Endothelial cell (in vitro differentiated cells): ENCODE measurements at regions not wholly inside any gene's neighbourhood (a gene's known extent, or its start where the extent isn't known, plus 50 kb on each side); places are given as distances from the start of the nearest gene placed in this dataset.

ENCODE experiments used
- DNase-seq: peaks from one replicate; pipeline ENCODE4 v3.0.0; 2021; ENCODE audit warnings: low spot score
- H3K27ac Mint-ChIP-seq: one replicate; pipeline ENCODE4 v1.8.0; 2021; ENCODE audit warnings: mixed read lengths, inconsistent platforms; ENCODE audit not compliant: unreplicated experiment
- H3K27me3 Mint-ChIP-seq: one replicate; pipeline ENCODE4 v1.8.0; 2021; ENCODE audit warnings: mild to moderate bottlenecking, moderate library complexity, mixed read lengths, inconsistent platforms; ENCODE audit not compliant: unreplicated experiment
- H3K36me3 Mint-ChIP-seq: one replicate; pipeline ENCODE4 v1.8.0; 2021; ENCODE audit warnings: mild to moderate bottlenecking, low read depth, mixed read lengths, inconsistent platforms; ENCODE audit not compliant: unreplicated experiment
- H3K4me1 Mint-ChIP-seq: one replicate; pipeline ENCODE4 v1.8.0; 2021; ENCODE audit warnings: mild to moderate bottlenecking, mixed read lengths, inconsistent platforms; ENCODE audit not compliant: unreplicated experiment
- H3K4me3 Mint-ChIP-seq: one replicate; pipeline ENCODE4 v1.8.0; 2021; ENCODE audit warnings: mild to moderate bottlenecking, mixed read lengths, inconsistent platforms; ENCODE audit not compliant: unreplicated experiment
- H3K9me3 Mint-ChIP-seq: one replicate; pipeline ENCODE4 v1.8.0; 2021; ENCODE audit warnings: mixed read lengths, inconsistent platforms; ENCODE audit not compliant: unreplicated experiment
- CTCF ChIP-seq: fragments of 200-600 bp; sonication (generic); IDR thresholded peaks from one replicate; pipeline ENCODE4 v1.5.0; 2021; ENCODE audit warnings: antibody characterized with exemption; ENCODE audit not compliant: unreplicated experiment

DNA sequence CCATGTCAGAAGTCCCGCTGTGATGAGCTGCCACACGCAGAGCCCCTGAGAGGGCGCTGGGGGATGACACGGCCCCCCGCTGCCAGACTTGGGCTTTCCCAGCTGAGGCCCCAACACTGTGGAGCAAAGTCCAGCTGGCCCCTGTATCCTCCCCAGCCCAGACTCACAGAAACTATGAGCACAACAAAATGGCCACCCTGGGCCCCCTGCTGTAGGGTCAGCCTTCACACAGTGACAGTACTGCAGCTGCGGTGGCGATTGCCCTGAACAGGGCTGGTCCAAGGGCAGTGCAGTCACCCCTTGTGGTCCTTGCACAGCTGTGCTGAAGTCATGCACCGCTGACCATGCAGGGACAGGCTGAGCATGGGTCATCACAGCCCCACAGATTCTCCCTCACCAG, 78.2 kb upstream of the CST7 start:
- peaks cover 2% of the 10 kb centered on the region for H3K36me3 Mint-ChIP-seq
- H3K4me3 Mint-ChIP-seq: no peak overlapping the region
- peaks cover 19% of the 10 kb centered on the region for H3K27me3 Mint-ChIP-seq
- no peak overlapping the region for H3K27ac Mint-ChIP-seq
- no peak for DNase-seq
- peaks cover under 1% of the 10 kb centered on the region for H3K9me3 Mint-ChIP-seq
- H3K4me1 Mint-ChIP-seq: peaks cover 4% of the 10 kb centered on the region
- no peak for TF ChIP-seq CTCF

DNA sequence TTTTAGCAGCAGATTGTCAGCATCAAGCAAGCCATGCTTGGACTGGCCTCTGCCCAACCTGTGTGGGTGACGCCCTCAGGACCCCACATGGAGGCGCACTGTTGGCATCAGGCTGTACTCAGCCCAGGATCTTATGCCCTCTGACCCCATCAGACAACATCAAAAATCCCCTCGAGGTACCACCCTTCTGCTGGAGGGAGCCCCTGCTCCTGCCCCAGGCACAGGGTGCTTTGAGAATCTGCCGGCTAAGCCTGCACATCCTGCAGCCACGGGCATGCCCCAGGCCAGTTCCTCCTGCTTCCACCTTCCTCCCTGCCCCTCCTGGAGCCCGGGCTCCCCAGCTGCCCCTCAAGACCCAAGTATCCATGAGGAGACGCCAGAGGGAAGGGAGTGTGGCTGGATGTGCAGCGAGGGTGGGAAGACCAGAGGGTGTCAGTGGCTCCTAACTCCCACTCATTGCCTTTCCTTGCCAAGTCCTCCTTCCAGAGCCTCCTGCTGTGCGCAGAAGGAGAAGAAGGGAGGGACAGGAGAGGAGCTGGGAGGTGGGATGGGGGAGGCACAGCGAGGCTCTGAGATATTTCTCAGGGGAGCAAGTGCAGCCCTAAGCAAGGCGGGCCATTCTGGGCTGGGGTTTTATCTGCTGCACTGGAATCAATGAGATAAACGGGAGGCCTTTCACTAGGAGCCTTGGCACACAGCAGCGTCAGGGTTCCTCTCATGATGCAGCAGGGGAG, 77.4 kb upstream of the CST7 start:
- H3K4me1 Mint-ChIP-seq: peaks cover 4% of the 10 kb centered on the region
- peaks cover 19% of the 10 kb centered on the region for H3K27me3 Mint-ChIP-seq
- TF ChIP-seq CTCF: no peak
- DNase-seq: no peak
- H3K36me3 Mint-ChIP-seq: no peaks in the 10 kb centered on the region
- H3K27ac Mint-ChIP-seq: no peak overlapping the region
- no peak overlapping the region for H3K4me3 Mint-ChIP-seq
- H3K9me3 Mint-ChIP-seq: no peaks in the 10 kb centered on the region

DNA sequence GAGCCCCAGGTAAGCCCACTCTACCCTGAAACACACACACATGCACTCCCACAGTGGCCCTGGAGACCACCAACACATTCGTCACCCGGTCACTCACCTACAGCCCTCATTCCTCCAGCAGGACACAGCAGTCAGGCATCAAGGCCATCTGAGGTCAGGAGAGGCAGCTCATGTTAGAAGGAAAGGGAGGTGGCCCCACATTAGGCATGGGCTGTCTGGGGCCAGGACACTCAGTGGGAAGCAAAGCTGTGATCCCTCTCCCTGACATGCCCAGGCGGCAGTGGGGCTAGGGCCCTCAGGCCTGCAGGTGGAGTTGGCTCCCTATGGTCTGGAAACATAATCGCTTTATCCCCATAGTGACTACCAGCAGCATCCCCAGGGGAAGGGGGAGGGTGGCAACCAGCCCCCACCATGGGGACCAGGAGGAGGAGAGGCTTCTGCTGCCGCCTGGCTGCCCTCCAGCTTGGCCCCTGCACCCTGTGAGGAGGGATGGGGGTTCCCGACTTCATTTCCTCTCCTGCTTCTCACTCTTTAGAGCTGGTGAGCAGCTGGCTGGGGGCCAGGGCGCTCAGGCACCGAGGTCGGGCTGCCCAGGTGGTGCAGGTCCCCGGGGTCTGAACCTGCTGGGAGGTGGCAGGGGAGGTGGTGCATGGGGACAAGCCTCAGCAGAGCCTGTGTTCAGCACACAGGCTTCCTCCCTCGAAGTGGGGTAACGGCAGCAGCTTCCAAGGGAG, 76.6 kb upstream of the CST7 start:
- H3K4me3 Mint-ChIP-seq: no peak overlapping the region
- no peak overlapping the region for H3K27ac Mint-ChIP-seq
- H3K36me3 Mint-ChIP-seq: no peaks in the 10 kb centered on the region
- no peak for TF ChIP-seq CTCF
- H3K9me3 Mint-ChIP-seq: no peaks in the 10 kb centered on the region
- H3K27me3 Mint-ChIP-seq: peaks cover 17% of the 10 kb centered on the region
- no peak for DNase-seq
- peaks cover 4% of the 10 kb centered on the region for H3K4me1 Mint-ChIP-seq

DNA sequence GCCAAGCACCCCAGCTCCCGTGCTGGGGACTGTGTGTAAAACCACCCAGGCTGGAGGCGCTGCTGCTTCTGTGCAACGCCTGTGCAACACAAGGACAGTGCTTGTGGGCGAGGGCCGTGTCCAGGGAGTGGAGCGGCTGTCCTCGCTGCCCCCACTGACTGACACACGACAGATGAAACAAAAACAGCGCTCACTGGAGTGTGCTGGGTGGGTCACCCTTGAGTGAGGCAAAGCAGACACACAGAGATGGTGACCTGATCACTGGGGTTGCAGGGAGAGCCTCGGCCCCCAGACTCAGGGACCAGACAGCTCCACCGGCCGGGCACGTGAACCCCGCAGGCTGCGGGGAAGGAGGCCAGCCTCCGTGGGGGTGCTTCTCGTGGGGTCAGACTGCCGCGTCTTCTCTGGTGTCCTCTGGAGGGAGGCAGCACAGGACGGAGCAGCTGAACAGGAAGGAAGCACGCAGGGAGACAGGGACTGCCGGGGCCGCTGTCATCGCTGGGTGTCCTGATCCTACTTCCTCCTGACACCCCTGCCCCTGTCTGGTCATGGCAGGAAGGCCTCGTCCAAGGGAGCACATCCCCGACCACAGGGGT, 75.9 kb upstream of the CST7 start:
- Mint-ChIP-seq H3K4me1 (peaks cover 4% of the 10 kb centered on the region), H3K4me3 (no peak overlapping the region)
- DNase-seq: no peak

More for the DNA sequence above, 75.9 kb upstream of the CST7 start:
- peaks cover 15% of the 10 kb centered on the region for H3K27me3 Mint-ChIP-seq
- no peaks in the 10 kb centered on the region for H3K9me3 Mint-ChIP-seq
- no peaks in the 10 kb centered on the region for H3K36me3 Mint-ChIP-seq
- H3K27ac Mint-ChIP-seq: no peak overlapping the region
- no peak for TF ChIP-seq CTCF
